ENCODE measurements at regions not wholly inside any gene's neighbourhood (a gene's known extent, or its start where the extent isn't known, plus 50 kb on each side); places are given as distances from the start of the nearest gene placed in this dataset.

- DNase-seq (ENCODE audit: low read depth) = no peak
Measured at GRCh38 chr10:42113158-42113450, 525.3 kb downstream of the ZNF33B start.

GRCh38 chr10:42112331-42113157 is 525.8 kb downstream of the ZNF33B start:
- no peak for TF ChIP-seq CTCF (IDR thresholded peaks at IDR 0.05; ENCODE audit: low read depth, low read length, missing control alignments)
- DNase-seq (ENCODE audit: low read depth) = no peak
- H3K4me3 ChIP-seq (ENCODE audit: low read depth, low read length) = no peak overlapping the region

More at GRCh38 chr10:42113158-42113450, 525.3 kb downstream of the ZNF33B start:
- H3K4me3 ChIP-seq (ENCODE audit: low read depth, low read length) = no peak overlapping the region
- no peak for TF ChIP-seq CTCF (IDR thresholded peaks at IDR 0.05; ENCODE audit: low read depth, low read length, missing control alignments)

- no peak for TF ChIP-seq CTCF (IDR thresholded peaks at IDR 0.05; ENCODE audit: low read depth, low read length, missing control alignments)
- no peak overlapping the region for H3K4me3 ChIP-seq (ENCODE audit: low read depth, low read length)
- no peak for DNase-seq (ENCODE audit: low read depth)
Measured at GRCh38 chr10:42111661-42112330, 526.6 kb downstream of the ZNF33B start.

GRCh38 chr10:42111076-42111475 is 527.3 kb downstream of the ZNF33B start:
- TF ChIP-seq CTCF (IDR thresholded peaks at IDR 0.05; ENCODE audit: low read depth, low read length, missing control alignments) = no peak
- DNase-seq (ENCODE audit: low read depth) = no peak
- H3K4me3 ChIP-seq (ENCODE audit: low read depth, low read length) = no peak overlapping the region

Data from GM12864 (cell line).